SK-N-SH (cell line): ENCODE measurements at regions not wholly inside any gene's neighbourhood (a gene's known extent, or its start where the extent isn't known, plus 50 kb on each side); places are given as distances from the start of the nearest gene placed in this dataset.

ENCODE experiments used
- EP300 ChIP-seq, 2 experiments: IDR thresholded peaks; 2 replicates each; pipeline versions ENCODE4 v1.4.0 to v1.6.1; 2012; ENCODE audit warnings: borderline replicate concordance in 1 of 2, low read depth in 1 of 2, low read length in 1 of 2
- TAF1 ChIP-seq: IDR thresholded peaks from 2 replicates; pipeline ENCODE4 v1.6.1; 2012; ENCODE audit warnings: low read depth, mild to moderate bottlenecking, low read length, moderate library complexity, borderline replicate concordance
- TCF12 ChIP-seq: IDR thresholded peaks from 2 replicates; pipeline ENCODE4 v1.4.0; 2012
- TF ChIP-seq, protein P1 (sequence below): fragments of 200-600 bp; sonication (generic); IDR thresholded peaks from 2 replicates; pipeline ENCODE4 v1.6.1; 2017; ENCODE audit warnings: antibody characterized with exemption, mild to moderate bottlenecking, moderate library complexity
- TF ChIP-seq, protein P2 (sequence below): IDR thresholded peaks from 2 replicates; pipeline ENCODE4 v1.6.1; 2012; ENCODE audit warnings: mild to moderate bottlenecking, low read depth, low read length, moderate library complexity

DNA sequence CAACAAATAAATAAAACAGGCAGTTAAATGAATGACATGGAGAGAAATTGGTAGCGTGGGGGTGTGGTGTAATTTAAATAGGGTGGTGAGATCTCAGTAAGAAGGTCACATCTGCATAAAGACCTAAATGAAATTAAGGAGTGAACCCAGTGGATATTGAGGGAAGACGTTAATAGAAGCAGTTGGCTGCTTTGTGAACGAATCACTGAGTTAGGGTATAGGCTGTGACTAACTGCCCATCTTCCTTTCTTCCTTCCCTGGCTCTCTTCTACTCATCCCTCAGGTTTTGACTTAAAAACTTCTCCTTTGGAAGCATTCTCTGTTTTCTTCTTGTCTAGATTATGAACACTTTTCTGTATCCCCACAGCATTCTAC lies 64.7 kb downstream of the BTG1 start:
- TF ChIP-seq, protein P1, sequence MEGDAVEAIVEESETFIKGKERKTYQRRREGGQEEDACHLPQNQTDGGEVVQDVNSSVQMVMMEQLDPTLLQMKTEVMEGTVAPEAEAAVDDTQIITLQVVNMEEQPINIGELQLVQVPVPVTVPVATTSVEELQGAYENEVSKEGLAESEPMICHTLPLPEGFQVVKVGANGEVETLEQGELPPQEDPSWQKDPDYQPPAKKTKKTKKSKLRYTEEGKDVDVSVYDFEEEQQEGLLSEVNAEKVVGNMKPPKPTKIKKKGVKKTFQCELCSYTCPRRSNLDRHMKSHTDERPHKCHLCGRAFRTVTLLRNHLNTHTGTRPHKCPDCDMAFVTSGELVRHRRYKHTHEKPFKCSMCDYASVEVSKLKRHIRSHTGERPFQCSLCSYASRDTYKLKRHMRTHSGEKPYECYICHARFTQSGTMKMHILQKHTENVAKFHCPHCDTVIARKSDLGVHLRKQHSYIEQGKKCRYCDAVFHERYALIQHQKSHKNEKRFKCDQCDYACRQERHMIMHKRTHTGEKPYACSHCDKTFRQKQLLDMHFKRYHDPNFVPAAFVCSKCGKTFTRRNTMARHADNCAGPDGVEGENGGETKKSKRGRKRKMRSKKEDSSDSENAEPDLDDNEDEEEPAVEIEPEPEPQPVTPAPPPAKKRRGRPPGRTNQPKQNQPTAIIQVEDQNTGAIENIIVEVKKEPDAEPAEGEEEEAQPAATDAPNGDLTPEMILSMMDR, result no peak
- TF ChIP-seq TCF12 (no peak), EP300 (IDR thresholded peaks at IDR 0.05; ENCODE audit: borderline replicate concordance in 1 of 2, low read depth in 1 of 2, low read length in 1 of 2) (no peak), TAF1 (no peak)
- TF ChIP-seq, protein P2, sequence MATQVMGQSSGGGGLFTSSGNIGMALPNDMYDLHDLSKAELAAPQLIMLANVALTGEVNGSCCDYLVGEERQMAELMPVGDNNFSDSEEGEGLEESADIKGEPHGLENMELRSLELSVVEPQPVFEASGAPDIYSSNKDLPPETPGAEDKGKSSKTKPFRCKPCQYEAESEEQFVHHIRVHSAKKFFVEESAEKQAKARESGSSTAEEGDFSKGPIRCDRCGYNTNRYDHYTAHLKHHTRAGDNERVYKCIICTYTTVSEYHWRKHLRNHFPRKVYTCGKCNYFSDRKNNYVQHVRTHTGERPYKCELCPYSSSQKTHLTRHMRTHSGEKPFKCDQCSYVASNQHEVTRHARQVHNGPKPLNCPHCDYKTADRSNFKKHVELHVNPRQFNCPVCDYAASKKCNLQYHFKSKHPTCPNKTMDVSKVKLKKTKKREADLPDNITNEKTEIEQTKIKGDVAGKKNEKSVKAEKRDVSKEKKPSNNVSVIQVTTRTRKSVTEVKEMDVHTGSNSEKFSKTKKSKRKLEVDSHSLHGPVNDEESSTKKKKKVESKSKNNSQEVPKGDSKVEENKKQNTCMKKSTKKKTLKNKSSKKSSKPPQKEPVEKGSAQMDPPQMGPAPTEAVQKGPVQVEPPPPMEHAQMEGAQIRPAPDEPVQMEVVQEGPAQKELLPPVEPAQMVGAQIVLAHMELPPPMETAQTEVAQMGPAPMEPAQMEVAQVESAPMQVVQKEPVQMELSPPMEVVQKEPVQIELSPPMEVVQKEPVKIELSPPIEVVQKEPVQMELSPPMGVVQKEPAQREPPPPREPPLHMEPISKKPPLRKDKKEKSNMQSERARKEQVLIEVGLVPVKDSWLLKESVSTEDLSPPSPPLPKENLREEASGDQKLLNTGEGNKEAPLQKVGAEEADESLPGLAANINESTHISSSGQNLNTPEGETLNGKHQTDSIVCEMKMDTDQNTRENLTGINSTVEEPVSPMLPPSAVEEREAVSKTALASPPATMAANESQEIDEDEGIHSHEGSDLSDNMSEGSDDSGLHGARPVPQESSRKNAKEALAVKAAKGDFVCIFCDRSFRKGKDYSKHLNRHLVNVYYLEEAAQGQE, result no peak
